Heart left ventricle (tissue), 13 donors: ENCODE measurements at regions not wholly inside any gene's neighbourhood (a gene's known extent, or its start where the extent isn't known, plus 50 kb on each side); places are given as distances from the start of the nearest gene placed in this dataset.

Experiments used
- POLR2A ChIP-seq, 2 donors: fragments of 450-650 bp; IDR thresholded peaks; one replicate each; pipeline ENCODE4 v1.6.1; 2017; ENCODE audit warnings: antibody characterized with exemption in 2 of 2, mild to moderate bottlenecking in 2 of 2, moderate library complexity in 2 of 2
- TF ChIP-seq, protein P1 (sequence below), 12 donors: fragments of 200-600 bp; sonication (generic) in 4 of 12; IDR thresholded peaks; one replicate each; pipeline versions ENCODE4 v1.5.0 to v1.8.0; 2018 to 2022; ENCODE audit warnings: antibody characterized with exemption in 12 of 12, mild to moderate bottlenecking in 5 of 12
- donor health status: ischemic (EF 13 %, LVEDD 7.1; RV severe dilation, severe dysfunction).
- donor health status: DM: no; HTN: yes; CAD: no.
- donor health status: DM: no; HTN: no; CAD: no.
- donor health status: ischemic (EF 25% LVEDD 6.9; RV normal size, moderate dysfunction).
- donor health status: ischemic (EF 25% LVEDD 5.7; RV mildly dilated, moderate dysfunction).
- donor health status: ischemic (EF 35%, LVEDD 5.7; RV mildly dilated, moderate dysfunction).
- donor health status: nonischemic (EF 11% LVEDD 7.7; RV severe dilation, severe dysfunction).
- donor health status: DM: yes; HTN: yes; CAD: no.
- donor health status: PGD.
- donor health status: ischemic (EF 29% LVEDD 5.4; RV normal size, mild dysfunction).
- donor health status: nonischemic (EF 23%, LVEDD 6.1; RV moderate dilation, normal function).

DNA sequence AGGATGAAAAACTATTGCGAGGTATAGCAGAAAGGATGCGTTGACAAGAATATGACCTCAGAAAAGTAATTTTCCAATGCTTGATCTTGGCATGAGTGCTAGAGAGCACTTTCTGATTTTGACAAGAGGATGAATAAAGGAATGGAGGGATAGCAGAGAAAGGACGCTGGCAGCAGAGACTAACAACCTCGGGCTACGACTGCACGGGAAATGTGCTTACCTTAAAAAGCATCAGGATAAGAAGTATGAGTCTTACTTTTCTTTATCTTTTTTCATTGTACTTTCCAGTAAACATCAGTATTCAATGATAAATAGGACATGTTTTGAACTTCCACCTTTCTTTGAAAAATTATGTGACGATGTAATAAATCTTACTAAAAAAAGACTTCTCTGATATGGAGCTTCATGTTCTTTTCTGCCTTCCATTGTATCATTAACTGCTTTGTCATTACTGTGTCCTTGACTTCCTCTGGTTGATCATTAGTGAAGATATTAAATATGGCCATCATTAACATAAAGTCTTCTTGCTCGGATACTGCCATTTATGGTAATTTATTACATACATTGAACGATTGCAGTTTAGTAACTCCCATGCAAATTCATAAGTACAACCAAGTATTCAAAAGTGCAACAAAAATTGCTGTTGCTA is 265.6 kb downstream of the DSEL start:
- TF ChIP-seq, protein P1, sequence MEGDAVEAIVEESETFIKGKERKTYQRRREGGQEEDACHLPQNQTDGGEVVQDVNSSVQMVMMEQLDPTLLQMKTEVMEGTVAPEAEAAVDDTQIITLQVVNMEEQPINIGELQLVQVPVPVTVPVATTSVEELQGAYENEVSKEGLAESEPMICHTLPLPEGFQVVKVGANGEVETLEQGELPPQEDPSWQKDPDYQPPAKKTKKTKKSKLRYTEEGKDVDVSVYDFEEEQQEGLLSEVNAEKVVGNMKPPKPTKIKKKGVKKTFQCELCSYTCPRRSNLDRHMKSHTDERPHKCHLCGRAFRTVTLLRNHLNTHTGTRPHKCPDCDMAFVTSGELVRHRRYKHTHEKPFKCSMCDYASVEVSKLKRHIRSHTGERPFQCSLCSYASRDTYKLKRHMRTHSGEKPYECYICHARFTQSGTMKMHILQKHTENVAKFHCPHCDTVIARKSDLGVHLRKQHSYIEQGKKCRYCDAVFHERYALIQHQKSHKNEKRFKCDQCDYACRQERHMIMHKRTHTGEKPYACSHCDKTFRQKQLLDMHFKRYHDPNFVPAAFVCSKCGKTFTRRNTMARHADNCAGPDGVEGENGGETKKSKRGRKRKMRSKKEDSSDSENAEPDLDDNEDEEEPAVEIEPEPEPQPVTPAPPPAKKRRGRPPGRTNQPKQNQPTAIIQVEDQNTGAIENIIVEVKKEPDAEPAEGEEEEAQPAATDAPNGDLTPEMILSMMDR (IDR thresholded peaks at IDR 0.05) = no peak
- no peak for TF ChIP-seq POLR2A (IDR thresholded peaks at IDR 0.05)
